ENCODE measurements at regions not wholly inside any gene's neighbourhood (a gene's known extent, or its start where the extent isn't known, plus 50 kb on each side); places are given as distances from the start of the nearest gene placed in this dataset.

GRCh38 chr12:58621126-58621525 lies 299.2 kb downstream of the LRIG3 start:
- CTCF ChIA-PET: no interaction called here
- H3K27ac Mint-ChIP-seq: no peak overlapping the region
- peaks cover 4% of the 10 kb centered on the region for H3K9me3 Mint-ChIP-seq
- no peaks in the 10 kb centered on the region for H3K27me3 Mint-ChIP-seq
- no peak for DNase-seq
- no peaks in the 10 kb centered on the region for H3K4me1 Mint-ChIP-seq
- no peak overlapping the region for H3K4me3 Mint-ChIP-seq
- H3K36me3 Mint-ChIP-seq: no peaks in the 10 kb centered on the region

DNA sequence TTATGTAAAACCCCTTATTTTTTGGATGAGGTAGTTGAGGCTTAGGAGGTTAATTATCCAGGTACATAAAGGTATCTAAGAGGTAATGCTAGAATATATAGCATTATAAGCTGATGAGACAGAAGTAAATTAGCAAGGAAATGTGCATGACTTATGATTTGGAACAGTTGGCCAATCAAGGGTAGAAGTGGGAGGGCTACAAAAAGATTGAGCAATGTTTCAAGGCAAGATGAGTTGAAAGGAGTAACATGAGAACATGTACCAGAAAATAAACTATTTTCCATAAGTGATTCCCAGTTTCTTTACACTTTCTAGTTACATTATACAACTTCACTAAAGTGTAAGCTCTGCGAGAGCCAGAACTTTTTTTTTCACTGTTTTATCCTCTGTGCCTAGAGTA lies 290.9 kb downstream of the LRIG3 start:
- no peak overlapping the region for H3K27ac Mint-ChIP-seq
- H3K9me3 Mint-ChIP-seq: no peaks in the 10 kb centered on the region
- CTCF ChIA-PET: no interaction called here
- DNase-seq: no peak
- no peak overlapping the region for H3K4me3 Mint-ChIP-seq
- no peaks in the 10 kb centered on the region for H3K27me3 Mint-ChIP-seq
- H3K4me1 Mint-ChIP-seq: no peaks in the 10 kb centered on the region
- H3K36me3 Mint-ChIP-seq: no peaks in the 10 kb centered on the region

GRCh38 chr12:58633479-58633878 lies 286.8 kb downstream of the LRIG3 start:
- no peak overlapping the region for H3K4me3 Mint-ChIP-seq
- CTCF ChIA-PET: no interaction called here
- H3K27me3 Mint-ChIP-seq: no peaks in the 10 kb centered on the region
- peaks cover 2% of the 10 kb centered on the region for H3K9me3 Mint-ChIP-seq
- H3K27ac Mint-ChIP-seq: no peak overlapping the region
- no peaks in the 10 kb centered on the region for H3K36me3 Mint-ChIP-seq
- no peak for DNase-seq
- H3K4me1 Mint-ChIP-seq: no peaks in the 10 kb centered on the region

- peaks cover 2% of the 10 kb centered on the region for H3K9me3 Mint-ChIP-seq
- no peak overlapping the region for H3K4me3 Mint-ChIP-seq
- H3K27me3 Mint-ChIP-seq: no peaks in the 10 kb centered on the region
- no peak overlapping the region for H3K27ac Mint-ChIP-seq
- H3K36me3 Mint-ChIP-seq: no peaks in the 10 kb centered on the region
- no peaks in the 10 kb centered on the region for H3K4me1 Mint-ChIP-seq
- CTCF ChIA-PET: no interaction called here
- DNase-seq: no peak
Measured at GRCh38 chr12:58639318-58639934, 280.9 kb downstream of the LRIG3 start.

- no peak for DNase-seq
- Mint-ChIP-seq H3K36me3 (no peaks in the 10 kb centered on the region), H3K9me3 (no peaks in the 10 kb centered on the region), H3K4me3 (no peak overlapping the region), H3K4me1 (no peaks in the 10 kb centered on the region), H3K27me3 (no peaks in the 10 kb centered on the region), H3K27ac (no peak overlapping the region)
- CTCF ChIA-PET: no interaction called here
Measured at GRCh38 chr12:58640314-58640713, 280.0 kb downstream of the LRIG3 start.

- CTCF ChIA-PET: no interaction called here
- DNase-seq: no peak
- no peak overlapping the region for H3K4me3 Mint-ChIP-seq
- no peaks in the 10 kb centered on the region for H3K9me3 Mint-ChIP-seq
- H3K4me1 Mint-ChIP-seq: no peaks in the 10 kb centered on the region
- no peaks in the 10 kb centered on the region for H3K27me3 Mint-ChIP-seq
- no peaks in the 10 kb centered on the region for H3K36me3 Mint-ChIP-seq
- H3K27ac Mint-ChIP-seq: no peak overlapping the region
Measured at GRCh38 chr12:58645946-58646345, 274.4 kb downstream of the LRIG3 start.

GRCh38 chr12:58647495-58647894 lies 272.8 kb downstream of the LRIG3 start:
- CTCF ChIA-PET: no interaction called here
- DNase-seq: no peak
- no peak overlapping the region for H3K27ac Mint-ChIP-seq
- H3K9me3 Mint-ChIP-seq: no peaks in the 10 kb centered on the region
- H3K36me3 Mint-ChIP-seq: no peaks in the 10 kb centered on the region
- H3K4me3 Mint-ChIP-seq: no peak overlapping the region
- no peaks in the 10 kb centered on the region for H3K4me1 Mint-ChIP-seq
- H3K27me3 Mint-ChIP-seq: no peaks in the 10 kb centered on the region

DNA sequence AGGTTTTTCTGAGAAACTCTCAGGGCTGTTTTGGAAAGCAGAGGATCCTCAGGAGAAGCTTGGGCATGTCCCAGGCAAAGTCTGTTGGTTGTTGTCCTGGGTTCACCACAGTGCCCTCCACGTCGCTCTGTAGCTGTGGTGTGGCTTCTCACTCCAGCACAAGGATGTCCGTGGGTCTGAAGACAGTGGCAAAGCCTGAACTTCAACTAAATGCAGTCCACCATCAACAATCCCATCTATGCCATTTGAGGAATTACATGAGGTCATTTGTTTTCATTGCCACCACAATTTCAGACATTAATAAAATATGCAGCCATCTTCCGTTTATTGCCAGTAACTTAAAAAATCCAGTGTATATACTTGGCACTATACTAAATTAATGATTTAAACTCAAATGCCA lies 272.1 kb downstream of the LRIG3 start:
- Mint-ChIP-seq H3K27ac (no peak overlapping the region), H3K27me3 (no peaks in the 10 kb centered on the region), H3K4me1 (no peaks in the 10 kb centered on the region), H3K4me3 (no peak overlapping the region), H3K36me3 (no peaks in the 10 kb centered on the region), H3K9me3 (no peaks in the 10 kb centered on the region)
- CTCF ChIA-PET: no interaction called here
- DNase-seq: no peak

DNA sequence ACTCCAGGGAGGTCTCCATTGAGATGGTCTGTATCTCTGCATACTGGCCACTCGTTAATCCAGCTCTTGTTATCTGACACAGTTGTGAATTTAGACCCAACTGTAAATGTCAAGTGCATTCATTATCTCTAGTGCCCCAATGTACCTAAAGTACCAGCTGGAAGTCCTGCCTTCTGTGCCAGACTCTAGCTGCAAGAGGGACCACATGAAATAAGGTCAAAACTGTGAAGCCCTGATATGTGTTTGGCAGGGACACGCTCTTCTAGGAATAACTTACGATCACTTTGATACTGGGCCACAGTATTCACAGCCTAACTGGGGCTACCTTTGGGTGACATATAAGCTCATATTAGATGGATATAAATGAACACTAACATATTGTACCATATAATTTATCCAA lies 268.5 kb downstream of the LRIG3 start:
- DNase-seq: no peak
- H3K36me3 Mint-ChIP-seq: no peaks in the 10 kb centered on the region
- no peak overlapping the region for H3K27ac Mint-ChIP-seq
- CTCF ChIA-PET: no interaction called here
- peaks cover 5% of the 10 kb centered on the region for H3K9me3 Mint-ChIP-seq
- no peaks in the 10 kb centered on the region for H3K4me1 Mint-ChIP-seq
- no peaks in the 10 kb centered on the region for H3K27me3 Mint-ChIP-seq
- no peak overlapping the region for H3K4me3 Mint-ChIP-seq

DNA sequence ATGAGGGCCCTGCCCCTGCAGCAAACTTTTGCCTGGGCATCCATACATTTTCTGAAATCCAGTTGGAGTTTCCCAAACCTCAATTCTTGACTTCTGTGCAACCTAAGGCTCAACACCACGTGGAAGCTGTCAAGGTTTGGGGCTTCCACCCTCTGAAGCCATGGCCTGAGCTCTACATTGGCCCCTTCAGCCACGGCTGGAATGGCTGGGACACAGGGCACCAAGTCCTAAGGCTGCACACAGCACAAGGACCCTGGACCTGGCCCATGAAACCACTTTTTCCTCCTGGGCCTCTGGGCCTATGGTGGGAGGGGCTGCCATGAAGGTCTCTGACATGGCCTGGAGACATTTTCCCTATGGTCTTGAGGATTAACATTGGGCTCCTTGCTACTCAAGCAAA lies 266.3 kb downstream of the LRIG3 start:
- CTCF ChIA-PET: no interaction called here
- no peaks in the 10 kb centered on the region for H3K4me1 Mint-ChIP-seq
- peaks cover 6% of the 10 kb centered on the region for H3K9me3 Mint-ChIP-seq
- H3K36me3 Mint-ChIP-seq: no peaks in the 10 kb centered on the region
- no peak overlapping the region for H3K27ac Mint-ChIP-seq
- no peak for DNase-seq
- H3K27me3 Mint-ChIP-seq: no peaks in the 10 kb centered on the region
- H3K4me3 Mint-ChIP-seq: no peak overlapping the region

- no peak for DNase-seq
- Mint-ChIP-seq H3K4me1 (no peaks in the 10 kb centered on the region), H3K27me3 (no peaks in the 10 kb centered on the region), H3K9me3 (peaks cover 6% of the 10 kb centered on the region), H3K36me3 (no peaks in the 10 kb centered on the region), H3K4me3 (no peak overlapping the region), H3K27ac (no peak overlapping the region)
- CTCF ChIA-PET: no interaction called here
Measured at GRCh38 chr12:58655375-58655774, 264.9 kb downstream of the LRIG3 start.

- Mint-ChIP-seq H3K36me3 (no peaks in the 10 kb centered on the region), H3K27me3 (no peaks in the 10 kb centered on the region), H3K4me3 (no peak overlapping the region), H3K9me3 (peaks cover 6% of the 10 kb centered on the region), H3K4me1 (no peaks in the 10 kb centered on the region), H3K27ac (no peak overlapping the region)
- DNase-seq: no peak
- CTCF ChIA-PET: no interaction called here
Measured at GRCh38 chr12:58656254-58657009, 263.9 kb downstream of the LRIG3 start.

- DNase-seq: no peak
- Mint-ChIP-seq H3K27ac (no peak overlapping the region), H3K36me3 (no peaks in the 10 kb centered on the region), H3K4me3 (no peak overlapping the region), H3K4me1 (no peaks in the 10 kb centered on the region), H3K27me3 (no peaks in the 10 kb centered on the region), H3K9me3 (peaks cover 6% of the 10 kb centered on the region)
- CTCF ChIA-PET: interaction anchor here (1.0 kb wide), 1 partner anchor 132 kb away, joined by 3 read pairs; no protein-coding TSS in a partner anchor
Measured at GRCh38 chr12:58657190-58657589, 263.1 kb downstream of the LRIG3 start.

- Mint-ChIP-seq H3K27ac (no peak overlapping the region), H3K4me1 (no peaks in the 10 kb centered on the region), H3K36me3 (no peaks in the 10 kb centered on the region), H3K9me3 (no peaks in the 10 kb centered on the region), H3K27me3 (no peaks in the 10 kb centered on the region), H3K4me3 (no peak overlapping the region)
- no peak for DNase-seq
- CTCF ChIA-PET: no interaction called here
Measured at GRCh38 chr12:58665375-58665774, 254.9 kb downstream of the LRIG3 start.

DNA sequence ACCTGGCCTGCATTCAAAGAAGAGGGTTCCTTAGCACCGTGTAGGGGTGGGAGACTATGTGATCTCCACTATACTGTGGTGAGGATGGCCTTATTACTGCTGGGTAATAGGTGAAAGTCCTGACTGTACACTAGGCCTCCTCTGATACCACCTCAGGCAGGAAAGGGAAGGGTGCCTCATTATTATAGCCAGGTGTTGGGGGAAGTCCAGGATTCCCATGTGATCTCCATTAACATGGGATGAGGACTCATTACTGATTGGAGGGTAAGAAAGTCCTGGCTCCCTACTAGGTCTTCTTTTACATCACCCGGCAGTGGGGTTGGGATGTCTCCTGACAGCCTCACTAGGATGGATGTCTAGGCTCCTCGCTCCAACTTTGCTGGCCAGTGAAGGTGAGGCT lies 252.1 kb downstream of the LRIG3 start:
- DNase-seq: no peak
- H3K4me3 Mint-ChIP-seq: no peak overlapping the region
- H3K27ac Mint-ChIP-seq: no peak overlapping the region
- no peaks in the 10 kb centered on the region for H3K36me3 Mint-ChIP-seq
- H3K9me3 Mint-ChIP-seq: no peaks in the 10 kb centered on the region
- H3K27me3 Mint-ChIP-seq: no peaks in the 10 kb centered on the region
- CTCF ChIA-PET: no interaction called here
- H3K4me1 Mint-ChIP-seq: no peaks in the 10 kb centered on the region
